Right forelimb (tissue), 1 donor: ENCODE measurements at regions not wholly inside any gene's neighbourhood (a gene's known extent, or its start where the extent isn't known, plus 50 kb on each side); places are given as distances from the start of the nearest gene placed in this dataset.

Experiments
- DNase-seq: peaks from one replicate; pipeline ENCODE4 v3.0.0-alpha.2; 2018

DNA sequence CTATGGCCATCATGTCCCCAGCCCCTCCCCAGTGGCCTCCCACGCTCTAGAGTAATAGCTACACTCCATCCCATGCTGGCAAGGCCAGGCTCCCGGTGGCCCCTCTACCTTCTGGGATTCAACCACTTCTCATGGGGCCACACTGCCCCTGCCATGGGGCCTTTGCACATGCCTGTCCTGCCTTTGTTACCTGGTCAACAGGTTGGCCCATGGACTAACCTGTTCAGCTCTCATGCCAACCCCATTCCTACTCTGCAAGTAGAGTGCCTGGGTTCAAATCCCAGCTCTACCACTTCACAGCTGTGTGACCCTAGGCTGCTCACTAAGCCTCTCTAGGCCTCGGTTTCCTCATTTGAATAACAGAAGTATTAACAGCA lies 98.5 kb downstream of the RFLNA start:
- DNase-seq: no peak

DNA sequence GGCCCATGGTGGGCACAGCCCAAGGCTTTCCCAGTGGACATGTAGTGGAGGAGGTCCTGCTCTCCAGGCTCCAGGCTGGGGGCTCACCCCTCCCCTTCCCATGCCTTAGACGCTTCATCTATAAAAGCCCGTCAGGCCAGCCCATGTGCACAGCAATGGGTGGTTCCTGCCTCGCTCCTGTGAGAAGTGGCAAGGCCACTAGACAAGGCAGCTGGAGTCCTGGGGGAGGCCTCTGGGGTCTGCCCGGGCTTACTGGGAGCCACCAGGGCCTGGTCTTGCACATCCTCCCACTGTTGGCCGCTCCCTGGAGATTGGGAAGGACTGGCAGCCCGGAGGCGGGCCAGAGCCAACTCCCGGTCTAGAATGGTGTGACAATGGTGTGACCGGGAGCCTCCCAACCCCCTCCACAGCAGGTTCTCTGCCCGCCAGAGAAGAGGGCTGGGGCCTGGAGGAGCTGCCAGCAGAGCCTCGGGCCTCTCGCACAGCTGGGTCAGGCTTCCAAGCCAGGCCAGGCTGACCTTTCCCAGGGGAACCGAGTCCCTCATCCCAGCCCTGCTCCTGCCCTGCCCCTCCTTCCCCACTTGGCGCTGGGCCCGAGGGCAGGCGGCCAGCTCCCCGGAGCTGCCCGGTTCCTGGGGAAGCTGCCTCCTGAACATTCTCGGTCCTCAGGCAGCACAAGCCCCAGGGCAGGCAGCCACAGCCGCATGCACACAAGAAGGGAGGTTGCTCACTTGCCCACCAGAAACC lies 97.9 kb downstream of the RFLNA start:
- DNase-seq: peak; percentile 81

DNA sequence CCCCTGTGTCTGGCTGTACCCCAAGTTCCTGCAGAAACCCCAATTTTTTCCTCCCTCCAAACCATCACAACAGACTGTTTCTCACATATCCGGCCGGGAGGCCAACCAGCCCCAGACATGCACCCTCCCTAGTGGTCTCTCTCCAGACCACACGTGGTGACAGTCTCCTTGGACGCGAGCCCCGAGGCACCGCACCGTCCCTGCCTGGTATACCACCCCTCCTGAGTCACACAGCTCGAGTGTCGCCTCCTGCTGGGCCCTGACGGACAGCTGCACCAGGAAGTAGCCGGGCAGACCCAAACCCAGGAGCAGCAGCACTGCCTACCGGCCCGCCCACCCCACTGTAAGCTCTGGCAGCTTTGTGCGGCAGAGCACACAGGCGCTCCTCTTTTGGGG lies 97.4 kb downstream of the RFLNA start:
- no peak for DNase-seq

DNA sequence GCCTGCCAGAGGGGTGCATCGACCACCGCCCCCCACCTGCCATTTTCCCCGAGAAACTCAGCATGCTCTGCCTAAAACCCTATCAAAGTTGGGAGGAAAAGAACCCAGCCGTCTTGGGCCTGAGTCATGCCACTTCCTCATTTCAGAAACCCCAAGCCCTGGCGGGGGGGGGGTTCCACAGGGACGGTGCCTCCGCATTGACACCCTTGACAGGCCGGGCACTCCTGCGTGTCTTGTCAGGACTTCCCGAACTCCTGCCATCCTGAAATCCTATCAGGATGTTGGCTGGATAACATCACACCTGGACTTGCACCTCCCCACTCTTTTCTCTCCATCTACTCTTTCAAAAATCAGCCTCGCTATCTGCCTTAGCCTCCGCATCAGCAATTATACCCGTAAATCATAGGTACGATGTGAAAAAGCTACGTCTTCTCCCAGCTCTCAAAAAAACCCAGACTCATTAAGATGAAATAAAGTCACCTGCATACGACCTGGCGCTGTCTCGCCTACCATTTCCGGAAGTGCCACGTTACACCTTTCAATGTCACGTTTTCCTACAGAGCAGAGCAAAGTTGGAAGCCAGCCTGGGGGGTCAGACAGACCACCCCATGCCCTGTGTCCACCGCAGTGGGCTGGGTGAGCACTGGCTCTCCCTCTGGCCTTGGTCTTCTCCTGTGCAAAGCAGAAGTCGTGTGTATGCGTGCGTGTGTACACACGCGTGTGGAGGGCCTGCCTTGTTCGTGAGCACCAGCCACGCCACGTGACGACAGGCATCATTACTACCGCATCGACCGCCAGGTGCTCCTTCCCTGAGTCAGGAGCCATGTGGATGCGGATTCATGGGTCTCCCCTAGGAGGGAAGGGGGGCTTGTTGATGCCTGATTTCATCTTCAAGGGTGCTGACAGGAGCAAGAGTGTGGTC lies 96.7 kb downstream of the RFLNA start:
- DNase-seq: no peak

- no peak for DNase-seq
Measured at GRCh38 chr12:124390442-124391097, 95.7 kb downstream of the RFLNA start.

GRCh38 chr12:124389725-124390441 lies 95.0 kb downstream of the RFLNA start:
- DNase-seq: no peak

DNA sequence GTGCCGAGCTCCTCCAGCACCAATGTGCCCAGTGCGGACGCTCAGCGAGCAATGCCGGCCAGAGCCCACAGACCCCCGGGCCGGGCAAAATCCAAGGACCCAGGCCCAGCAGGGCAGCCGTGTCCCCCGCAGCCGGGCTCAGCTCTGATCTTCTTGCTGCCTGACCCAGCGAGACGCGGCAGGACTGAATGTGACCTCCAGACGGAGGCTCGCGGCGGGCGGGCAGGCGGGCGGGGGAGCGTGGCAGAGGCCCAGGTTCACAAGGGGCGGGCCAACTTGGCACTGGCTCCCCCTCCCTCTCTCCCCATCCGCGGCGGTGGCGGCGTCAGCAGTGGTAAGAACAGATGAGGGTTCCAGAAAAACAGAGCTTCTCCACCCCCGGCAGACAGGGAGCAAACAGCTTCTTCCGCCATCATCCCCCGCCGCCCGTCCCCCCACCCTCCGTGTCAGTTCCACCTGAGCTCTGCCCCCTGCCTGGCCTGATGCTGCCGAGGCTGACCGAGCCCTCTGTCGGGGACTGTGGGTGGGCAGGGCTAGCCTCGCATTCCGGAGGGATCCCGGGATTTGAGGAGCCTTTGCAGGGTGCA lies 94.3 kb downstream of the RFLNA start:
- DNase-seq: peak; percentile 89

- DNase-seq: peak; percentile 93
Measured at GRCh38 chr12:124388679-124389137, 93.8 kb downstream of the RFLNA start.

GRCh38 chr12:124388038-124388671 lies 93.3 kb downstream of the RFLNA start:
- no peak for DNase-seq

GRCh38 chr12:124387528-124387911 lies 92.6 kb downstream of the RFLNA start:
- no peak for DNase-seq

GRCh38 chr12:124386661-124387527 lies 92.0 kb downstream of the RFLNA start:
- DNase-seq: no peak

DNA sequence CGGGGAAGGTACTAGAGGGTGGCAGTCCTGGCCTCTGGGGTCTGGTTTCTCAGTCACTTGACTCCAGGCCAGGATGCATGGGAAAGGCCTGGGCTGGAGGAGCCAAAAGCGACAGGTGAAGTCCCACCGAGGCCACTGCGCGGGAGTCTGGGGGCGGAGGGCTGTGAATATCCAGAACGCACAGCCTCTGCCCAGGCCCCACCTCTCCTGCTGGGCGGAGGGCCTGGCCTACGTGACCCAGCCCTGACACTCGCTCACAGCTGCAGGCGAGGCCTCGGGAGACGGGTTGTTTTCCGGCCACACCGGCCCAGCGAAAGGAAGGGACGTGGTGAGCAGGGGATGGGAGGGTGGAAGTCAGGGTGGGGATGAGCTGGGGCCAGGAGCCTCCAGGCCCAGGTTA lies 91.2 kb downstream of the RFLNA start:
- DNase-seq: no peak

DNA sequence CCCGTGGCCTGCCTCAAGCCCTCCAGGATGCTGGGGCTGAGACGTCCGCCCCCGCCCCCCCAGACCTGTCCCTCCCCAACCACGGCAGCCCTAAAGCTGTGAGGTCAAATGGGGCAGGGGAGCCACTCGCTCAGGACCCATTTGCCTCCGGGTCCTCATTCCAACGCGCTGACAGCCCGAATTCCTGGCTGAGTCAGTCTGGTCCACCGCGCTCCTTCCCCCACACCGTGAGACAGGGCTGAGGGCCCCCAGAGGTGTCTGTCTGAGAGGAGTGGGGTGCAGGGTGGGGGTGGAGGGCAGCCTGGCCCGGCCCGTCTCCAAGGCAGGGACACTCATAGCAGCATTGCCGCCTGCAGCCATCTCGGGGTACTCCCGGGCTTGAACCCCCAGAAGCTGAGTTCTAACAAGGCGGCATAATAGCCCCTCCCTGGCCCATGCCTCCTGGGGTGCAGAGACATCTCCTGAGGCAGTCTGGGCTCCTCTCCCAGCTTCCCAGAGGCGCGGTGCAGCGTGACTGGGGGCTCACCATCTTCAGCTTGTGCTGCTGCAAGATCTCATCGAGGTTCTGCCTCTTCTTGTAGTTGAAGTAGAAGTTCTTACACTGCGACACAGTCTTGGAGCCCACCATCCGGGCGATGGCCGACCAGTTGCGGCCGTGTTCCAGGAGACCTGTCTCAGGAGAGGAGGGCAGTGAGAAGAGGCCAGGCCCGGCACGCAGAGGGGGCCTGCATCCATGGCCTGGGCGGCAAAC lies 90.5 kb downstream of the RFLNA start:
- DNase-seq: no peak

GRCh38 chr12:124384299-124384894 lies 89.5 kb downstream of the RFLNA start:
- DNase-seq: no peak

DNA sequence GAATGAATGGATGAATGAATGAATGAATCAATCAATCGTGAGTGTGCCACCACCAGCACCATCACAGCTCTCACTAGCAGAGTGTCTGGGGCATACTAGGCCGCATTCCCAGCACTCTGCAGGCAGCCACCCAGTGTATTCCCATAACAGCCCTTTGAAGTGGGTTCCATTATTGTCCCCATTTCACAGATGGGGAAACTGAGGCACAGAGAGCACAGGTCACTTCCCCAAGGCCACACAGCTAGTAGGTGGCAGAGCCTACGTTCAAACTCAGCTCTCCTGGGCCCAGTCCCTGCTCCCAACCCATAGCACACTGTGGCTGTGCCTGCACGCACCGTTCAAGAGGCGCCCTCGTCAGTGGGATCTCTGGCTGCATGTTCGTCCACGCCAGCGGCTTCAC lies 88.1 kb downstream of the RFLNA start:
- DNase-seq: no peak

- no peak for DNase-seq
Measured at GRCh38 chr12:124381456-124382296, 86.8 kb downstream of the RFLNA start.

GRCh38 chr12:124380796-124381455 lies 86.0 kb downstream of the RFLNA start:
- no peak for DNase-seq
